Superior temporal gyrus (tissue), 1 donor: ENCODE measurements at regions not wholly inside any gene's neighbourhood (a gene's known extent, or its start where the extent isn't known, plus 50 kb on each side); places are given as distances from the start of the nearest gene placed in this dataset.

ENCODE experiments used
- DNase-seq: peaks from one replicate; pipeline ENCODE4 v3.0.0-alpha.2; 2016; ENCODE audit errors: extremely low spot score

DNA sequence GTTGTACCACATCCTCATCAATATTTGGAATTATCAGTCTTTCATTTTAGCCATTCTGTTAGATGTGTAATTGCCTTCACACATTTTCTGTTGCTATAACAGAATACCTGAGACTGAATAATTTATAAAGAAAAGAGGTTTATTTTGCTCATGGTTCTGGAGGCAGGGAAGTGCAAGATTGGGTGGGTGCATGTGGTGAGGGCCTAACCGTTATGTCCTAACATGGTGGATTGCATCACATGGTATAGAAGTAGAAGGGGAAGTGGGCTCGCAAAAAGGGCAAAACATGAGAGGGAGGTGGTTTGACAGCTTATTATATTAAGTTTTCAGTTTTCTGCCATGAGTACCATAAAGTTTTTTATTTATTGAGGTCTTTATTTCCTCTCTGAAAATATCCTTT, 452.0 kb downstream of the ARL4A start:
- DNase-seq, result no peak

GRCh38 chr7:13144673-13145072, 457.2 kb downstream of the ARL4A start:
- no peak for DNase-seq

- no peak for DNase-seq
Observed at GRCh38 chr7:13148548-13148947, 461.1 kb downstream of the ARL4A start.

DNA sequence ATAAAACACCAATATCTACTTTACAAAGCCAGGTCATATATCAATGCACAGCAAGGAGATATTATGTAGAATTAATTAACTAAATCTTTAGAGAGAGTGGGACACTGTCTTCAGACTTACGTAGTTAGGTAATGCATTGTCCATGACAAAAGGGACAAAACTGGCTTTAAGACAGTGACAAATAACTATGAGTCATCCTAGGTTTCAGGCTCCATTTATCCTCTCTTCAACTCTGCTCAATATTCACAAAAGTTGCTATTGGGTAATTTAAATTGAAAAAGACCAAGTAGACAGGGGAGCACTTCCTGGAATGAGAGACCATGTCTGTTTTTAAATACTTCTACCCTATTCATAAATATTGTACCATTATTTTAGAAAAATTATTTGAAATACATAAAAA, 464.5 kb downstream of the ARL4A start:
- no peak for DNase-seq

- no peak for DNase-seq
Observed at GRCh38 chr7:13152755-13153154, 465.3 kb downstream of the ARL4A start.

GRCh38 chr7:13153266-13153665, 465.8 kb downstream of the ARL4A start:
- DNase-seq, result no peak

DNA sequence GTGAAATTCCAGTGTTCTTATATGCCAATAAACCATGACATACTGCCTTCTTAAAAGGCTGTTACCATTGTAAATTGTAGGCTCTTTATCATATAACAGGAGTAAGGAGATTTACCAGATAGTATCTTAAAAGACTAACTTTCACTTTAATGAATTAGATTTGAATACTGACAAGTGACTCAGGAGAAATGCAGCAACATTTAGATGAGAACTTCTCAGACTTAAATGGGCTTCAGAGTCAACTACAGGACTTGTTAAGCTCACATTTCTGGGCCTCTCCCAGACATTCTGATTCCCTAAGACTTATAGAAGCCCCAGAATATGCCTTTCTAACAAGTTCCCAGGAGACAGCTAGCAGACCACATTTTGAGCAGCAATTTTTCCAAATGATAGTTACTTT, 466.3 kb downstream of the ARL4A start:
- no peak for DNase-seq

DNA sequence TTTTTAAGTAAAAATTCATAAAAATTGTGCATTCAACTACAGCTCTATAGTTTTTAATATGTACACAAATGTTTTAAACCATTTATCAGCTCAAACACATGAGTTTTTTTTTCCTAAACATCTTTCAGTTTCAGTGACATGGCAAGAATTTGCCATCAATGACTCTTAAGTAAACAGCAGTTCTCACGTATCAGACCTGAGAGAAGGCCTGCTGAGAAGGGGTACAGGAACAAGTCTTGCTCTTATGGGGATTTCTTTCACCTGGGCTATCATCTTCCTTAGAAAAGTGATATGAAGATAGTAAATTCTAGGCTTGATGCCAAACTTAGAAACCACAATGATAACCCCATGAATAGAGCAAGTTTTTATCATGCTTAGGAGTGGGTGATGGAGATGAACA, 467.8 kb downstream of the ARL4A start:
- DNase-seq, result no peak

DNA sequence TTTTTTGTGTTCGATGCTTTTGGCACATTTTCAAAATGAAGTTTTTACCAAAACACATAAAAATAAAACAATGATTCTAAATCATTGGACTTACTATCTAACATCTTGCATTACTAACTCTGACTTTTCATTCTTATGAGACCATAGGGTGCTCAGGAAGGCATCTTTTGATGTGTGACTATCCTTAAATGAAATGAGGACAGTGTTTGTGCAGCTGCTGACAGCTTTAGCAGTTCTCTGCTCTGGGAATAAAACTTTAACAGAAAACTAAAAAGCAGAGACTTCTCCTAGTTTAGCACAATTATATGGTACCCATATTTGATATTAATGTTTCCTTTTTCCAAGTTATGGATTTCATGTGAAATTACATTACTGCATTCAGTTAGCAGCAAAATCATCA, 471.6 kb downstream of the ARL4A start:
- DNase-seq, result no peak

DNA sequence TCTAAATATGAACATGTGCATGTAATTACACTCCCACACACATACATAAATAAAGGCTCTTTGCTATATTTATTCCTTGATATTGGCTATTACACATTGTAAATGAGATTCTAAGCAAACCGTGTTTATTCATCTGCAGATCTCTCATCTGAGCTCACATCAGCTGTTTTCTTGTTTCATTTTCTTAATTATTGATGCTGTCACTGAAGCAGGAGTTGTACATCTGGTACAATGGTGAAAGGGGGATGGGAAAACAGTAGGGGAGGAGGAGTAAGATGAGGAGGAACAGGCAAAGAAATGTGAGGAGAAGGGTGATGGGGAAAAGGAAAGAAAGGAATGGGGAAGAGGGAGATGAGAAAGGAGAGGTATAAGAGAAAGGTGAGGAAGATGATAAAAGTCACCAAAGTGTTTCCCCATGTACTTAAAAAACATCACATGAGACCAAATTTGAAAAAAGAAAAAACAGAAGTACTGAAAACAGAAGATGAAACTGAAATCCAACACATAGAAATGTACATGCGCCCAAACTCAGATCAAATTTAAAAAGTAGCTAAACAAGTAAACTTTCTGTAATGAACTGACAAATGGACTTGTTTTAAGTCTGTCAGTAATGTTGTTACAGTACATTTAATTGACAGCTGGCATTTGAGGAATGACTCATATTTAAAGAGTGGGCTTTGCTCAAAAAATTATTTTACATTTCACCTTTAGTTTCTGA, 472.2 kb downstream of the ARL4A start:
- no peak for DNase-seq

- DNase-seq, result no peak
Observed at GRCh38 chr7:13161125-13161524, 473.7 kb downstream of the ARL4A start.

DNA sequence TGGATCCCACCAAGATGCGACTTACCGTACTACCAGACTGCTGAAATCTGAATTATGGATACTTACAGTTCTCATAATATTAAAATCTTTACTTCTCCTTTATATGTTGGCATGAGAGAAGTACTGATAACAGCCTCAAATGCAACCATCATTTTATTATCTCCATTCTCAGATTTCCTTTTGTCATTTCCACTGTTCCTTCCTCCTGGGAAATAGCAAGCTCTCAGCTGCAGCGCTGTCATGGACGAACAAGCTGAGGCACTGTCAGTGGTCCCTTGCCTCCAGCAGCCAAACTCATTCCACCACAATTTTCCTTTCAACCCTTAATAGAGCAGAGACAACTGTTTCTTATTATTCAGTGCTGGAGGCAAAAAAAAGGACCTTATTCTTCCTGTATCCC, 478.4 kb downstream of the ARL4A start:
- no peak for DNase-seq

DNA sequence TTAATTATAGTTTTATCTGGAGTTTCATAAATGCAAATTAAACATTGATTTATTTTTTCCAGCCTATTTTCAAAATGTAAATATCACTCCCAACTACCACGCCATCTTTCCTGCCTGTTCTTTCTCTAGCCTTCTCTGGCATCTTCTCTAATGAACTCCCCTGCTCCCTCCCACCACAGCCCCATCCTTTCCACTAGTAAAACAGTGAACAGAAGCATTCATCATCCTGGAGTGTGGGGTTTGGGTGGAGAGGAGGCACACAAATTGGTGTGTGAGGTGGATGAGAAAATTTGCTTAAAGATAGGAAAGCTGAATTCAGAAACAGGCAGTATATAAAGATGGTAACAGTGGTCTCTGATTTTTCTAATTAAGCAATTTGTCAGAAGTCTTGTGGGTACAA, 479.4 kb downstream of the ARL4A start:
- DNase-seq, result no peak

- no peak for DNase-seq
Observed at GRCh38 chr7:13169356-13169755, 481.9 kb downstream of the ARL4A start.

DNA sequence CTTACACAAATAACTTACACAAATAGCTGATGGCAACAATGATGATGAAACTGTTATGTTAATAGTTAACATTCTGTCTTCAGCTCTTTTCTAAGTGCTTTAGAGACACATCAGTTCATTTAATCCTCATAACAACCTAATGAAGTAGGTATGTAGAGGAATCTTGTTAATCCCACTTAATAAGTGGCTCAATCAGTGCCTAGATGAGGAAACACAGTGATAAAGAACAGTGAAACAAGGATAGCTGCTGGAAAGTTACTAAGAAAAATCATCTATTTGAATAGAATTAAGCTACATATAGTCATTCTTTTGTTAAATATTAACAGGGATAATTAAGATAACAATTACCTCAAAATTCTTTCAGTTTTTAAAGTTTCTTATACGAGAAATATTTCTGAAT, 487.6 kb downstream of the ARL4A start:
- no peak for DNase-seq

- no peak for DNase-seq
Observed at GRCh38 chr7:13179011-13179582, 491.7 kb downstream of the ARL4A start.

DNA sequence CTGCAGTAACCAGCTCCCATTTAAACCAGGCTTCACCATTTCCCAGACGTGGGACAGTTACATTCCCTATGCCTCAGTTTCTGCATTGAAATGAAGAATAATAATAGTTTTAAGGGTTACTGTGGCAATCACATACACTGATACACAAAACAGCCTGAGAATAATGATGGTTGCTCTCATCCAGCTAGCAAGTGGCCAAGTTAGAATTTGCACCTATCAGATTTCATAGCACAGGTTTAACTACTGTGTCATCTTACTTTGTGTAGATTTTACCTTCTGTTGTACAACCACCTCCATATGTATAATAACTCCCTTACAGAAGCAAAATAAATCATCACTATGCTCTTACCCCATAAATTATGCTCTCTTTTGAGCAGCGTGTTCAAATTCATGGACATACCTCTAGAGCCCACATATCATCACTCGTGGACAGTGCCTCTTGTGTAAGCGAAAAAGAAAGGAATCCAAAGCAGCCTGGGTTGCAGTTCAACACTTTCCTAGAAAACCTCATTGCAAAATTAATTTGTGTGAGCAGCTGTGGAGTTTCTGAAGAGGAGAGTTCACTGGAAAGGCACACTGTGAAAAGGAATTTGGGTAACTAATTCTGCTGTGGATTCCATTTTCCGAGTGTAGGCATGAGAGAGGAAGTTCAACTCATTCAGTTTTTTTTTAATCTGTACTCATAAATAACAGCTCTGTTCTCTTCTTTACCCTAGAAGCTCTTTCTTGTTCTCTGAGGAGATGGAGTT, 492.5 kb downstream of the ARL4A start:
- no peak for DNase-seq

- DNase-seq, result no peak
Observed at GRCh38 chr7:13181216-13181615, 493.8 kb downstream of the ARL4A start.

GRCh38 chr7:13185139-13185538, 497.7 kb downstream of the ARL4A start:
- no peak for DNase-seq

DNA sequence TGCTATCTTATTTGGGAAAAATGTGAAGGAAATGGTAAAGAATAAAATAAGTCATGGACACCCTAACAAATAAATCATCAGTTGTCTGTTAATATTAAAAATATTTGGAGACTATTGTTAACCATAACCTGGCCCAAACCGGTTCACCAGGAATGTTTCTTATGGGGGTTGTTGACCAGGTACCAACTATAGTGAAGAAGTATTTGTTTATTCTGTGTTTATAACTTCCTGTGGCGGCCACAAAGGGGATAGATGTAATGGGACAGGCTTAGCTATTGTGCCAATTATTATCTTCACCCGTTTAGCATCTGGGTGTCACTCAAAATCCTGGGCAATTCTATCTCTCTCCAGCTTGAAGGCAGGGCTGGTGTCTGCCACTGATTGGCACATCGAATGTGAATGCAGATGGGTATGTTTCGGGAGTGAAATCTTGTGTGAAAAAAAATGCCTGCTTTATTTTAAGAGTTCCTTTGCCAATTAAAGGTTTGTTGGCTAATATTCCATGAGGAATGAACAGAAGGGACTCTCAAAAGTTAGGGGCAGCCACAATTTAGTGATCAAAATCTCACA, 500.9 kb downstream of the ARL4A start:
- no peak for DNase-seq

DNA sequence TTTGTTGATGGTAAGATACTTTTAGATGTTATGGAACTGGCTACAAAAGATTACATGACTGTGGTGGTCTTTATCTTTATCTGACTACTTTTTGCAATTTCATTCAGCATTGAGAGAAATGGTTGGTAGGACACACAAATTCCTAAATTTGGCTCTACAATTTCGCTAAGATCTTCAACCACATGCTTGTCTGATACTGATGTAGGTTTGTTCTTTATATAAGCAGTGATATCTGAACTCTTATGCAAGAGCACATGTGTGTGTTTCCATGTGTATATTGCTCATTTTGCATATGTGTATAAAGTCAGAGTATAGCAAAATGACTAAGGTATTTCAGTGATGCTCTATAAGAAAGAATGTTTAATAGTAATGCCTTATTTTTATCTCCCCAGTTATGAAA, 501.5 kb downstream of the ARL4A start:
- DNase-seq, result peak; percentile 52

DNA sequence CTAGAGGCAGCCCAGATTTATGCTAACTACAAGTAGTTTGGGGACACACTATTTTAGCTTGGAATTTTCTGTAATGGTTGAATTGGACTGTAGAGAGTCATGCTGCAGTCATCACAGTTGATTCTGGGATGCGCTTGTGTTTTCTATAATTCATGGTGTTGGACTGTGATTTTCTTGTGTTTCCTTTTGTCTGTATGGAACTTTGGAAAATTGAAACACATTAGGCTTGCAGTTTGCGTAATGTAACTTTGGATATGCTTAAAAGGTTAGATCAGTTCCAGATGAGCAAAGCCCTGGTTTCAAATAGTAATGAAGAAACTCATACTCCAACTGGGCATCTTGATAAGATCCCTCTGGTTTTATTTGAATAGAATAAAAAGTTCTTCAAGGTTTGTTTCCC, 502.2 kb downstream of the ARL4A start:
- DNase-seq, result no peak

GRCh38 chr7:13197501-13197900, 510.1 kb downstream of the ARL4A start:
- DNase-seq, result no peak
